ENCODE measurements at regions not wholly inside any gene's neighbourhood (a gene's known extent, or its start where the extent isn't known, plus 50 kb on each side); places are given as distances from the start of the nearest gene placed in this dataset.

GRCh38 chr4:34194585-34194984 is 2049.7 kb downstream of the ARAP2 start:
- no peak for DNase-seq (ENCODE audit: low spot score)

- no peak for DNase-seq (ENCODE audit: low spot score)
Observed at GRCh38 chr4:34196375-34196774, 2047.9 kb downstream of the ARAP2 start.

DNA sequence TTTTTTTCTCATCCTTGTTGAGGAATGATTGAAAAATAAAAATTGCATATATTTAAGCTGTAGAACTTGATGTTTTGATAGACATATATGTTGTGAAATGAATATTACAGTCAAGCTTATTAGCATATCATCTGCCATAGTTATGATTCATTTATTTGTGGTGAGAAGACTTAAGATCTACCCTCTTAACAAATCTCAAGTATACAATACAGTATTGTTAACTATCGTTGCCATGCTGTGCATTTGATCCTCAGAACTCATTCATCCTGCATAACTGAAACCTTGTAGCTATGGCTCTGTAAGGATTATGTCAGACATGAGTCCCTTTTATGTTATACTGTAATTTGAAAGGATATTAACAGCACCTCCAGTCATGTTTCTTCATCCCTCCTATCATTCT is 2045.3 kb downstream of the ARAP2 start:
- DNase-seq (ENCODE audit: low spot score), result no peak

GRCh38 chr4:34200535-34200934 is 2043.8 kb downstream of the ARAP2 start:
- no peak for DNase-seq (ENCODE audit: low spot score)

DNA sequence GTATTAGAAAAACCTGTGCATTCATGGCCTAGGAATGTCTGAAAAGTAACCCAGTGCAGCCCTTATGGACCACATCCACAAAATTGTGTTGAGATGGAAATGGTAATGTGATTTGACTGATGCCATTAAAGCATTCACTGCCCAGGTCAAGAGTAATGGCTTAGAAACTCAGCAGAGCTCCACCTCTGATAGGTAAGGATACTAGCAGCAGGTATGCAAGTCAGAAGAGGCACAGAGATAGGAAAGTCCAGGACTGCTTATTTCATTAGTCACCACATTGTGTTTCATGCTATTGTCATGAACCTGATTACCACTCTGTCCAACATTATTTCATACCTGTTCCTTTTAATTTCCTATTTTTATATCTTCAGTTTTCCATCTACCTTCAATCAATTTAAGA is 2042.2 kb downstream of the ARAP2 start:
- no peak for DNase-seq (ENCODE audit: low spot score)

- DNase-seq (ENCODE audit: low spot score), result no peak
Observed at GRCh38 chr4:34220601-34221000, 2023.7 kb downstream of the ARAP2 start.

DNA sequence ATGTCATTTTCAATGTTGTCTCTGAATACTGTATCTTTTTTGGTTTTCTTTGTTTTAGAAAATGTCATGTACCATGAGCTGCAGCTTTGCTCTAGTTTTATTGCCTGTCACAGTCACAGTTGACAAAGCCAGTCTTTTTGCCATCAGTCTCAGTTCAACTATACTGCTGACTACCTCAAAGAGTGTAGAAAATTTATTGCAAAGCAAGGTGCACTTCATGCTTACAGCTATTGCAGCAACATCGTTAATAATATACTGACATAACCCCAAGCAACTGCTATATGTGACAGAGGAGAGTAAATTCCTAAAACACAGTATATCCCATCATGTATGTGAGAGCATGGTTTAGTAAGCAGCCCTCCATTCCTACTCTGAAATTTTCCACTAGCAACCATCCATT is 2022.3 kb downstream of the ARAP2 start:
- no peak for DNase-seq (ENCODE audit: low spot score)

DNA sequence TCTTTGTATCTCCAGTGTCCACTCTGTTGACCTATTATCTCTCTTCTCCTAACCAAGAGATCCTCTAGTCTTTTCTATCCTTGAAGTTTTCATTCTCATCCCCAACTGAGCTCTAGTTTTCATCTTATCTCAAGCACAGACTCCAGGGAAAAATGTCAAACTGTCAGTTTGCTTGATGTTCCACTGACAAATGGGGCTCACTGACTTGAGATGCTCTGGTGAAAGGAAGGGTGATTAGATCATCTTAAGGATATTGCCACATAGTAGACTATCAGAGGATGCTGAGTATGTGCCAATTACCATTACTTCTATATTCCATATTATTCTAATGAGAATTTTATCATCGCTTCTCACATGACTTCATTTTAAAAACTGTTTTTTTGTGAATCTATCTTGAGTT is 2008.2 kb downstream of the ARAP2 start:
- DNase-seq (ENCODE audit: low spot score), result no peak

DNA sequence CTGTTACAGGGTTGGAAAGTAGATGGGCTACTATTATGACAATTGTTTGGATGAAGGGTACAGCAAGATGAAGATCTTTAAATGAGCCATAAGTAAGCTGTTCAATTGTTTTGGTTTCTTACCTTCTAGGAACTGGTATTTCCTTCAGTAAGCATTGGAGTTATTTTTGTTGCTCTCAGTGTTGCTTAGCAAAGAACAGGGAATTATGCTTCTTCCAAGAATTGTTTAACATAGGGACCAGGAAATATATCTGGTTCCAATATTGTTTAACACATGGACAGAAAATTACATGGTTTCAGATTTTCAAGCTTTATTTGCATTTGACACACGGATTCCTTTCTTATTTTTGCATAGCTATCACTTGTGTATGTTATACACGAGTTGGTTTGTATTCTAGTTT is 1999.0 kb downstream of the ARAP2 start:
- DNase-seq (ENCODE audit: low spot score), result no peak

DNA sequence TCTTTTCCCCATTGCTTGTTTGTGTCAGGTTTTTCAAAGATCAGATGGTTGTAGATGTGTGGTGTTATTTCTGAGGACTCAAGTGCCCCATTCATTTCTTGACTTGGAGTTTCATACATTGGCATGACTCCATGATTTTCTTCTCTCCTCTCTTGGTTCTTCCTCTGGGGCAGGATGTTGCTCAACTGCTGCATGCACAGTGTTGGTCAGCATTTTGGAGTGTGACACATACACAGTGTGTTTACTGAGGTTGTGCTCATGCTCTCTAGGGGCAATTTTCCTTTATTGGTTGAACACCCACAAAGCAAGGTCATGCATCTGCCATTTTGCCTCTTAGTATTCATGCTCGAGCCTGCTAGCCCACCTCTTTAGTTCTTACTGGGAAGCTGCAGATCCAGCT is 1993.8 kb downstream of the ARAP2 start:
- no peak for DNase-seq (ENCODE audit: low spot score)

GRCh38 chr4:34253239-34253638 is 1991.1 kb downstream of the ARAP2 start:
- no peak for DNase-seq (ENCODE audit: low spot score)

DNA sequence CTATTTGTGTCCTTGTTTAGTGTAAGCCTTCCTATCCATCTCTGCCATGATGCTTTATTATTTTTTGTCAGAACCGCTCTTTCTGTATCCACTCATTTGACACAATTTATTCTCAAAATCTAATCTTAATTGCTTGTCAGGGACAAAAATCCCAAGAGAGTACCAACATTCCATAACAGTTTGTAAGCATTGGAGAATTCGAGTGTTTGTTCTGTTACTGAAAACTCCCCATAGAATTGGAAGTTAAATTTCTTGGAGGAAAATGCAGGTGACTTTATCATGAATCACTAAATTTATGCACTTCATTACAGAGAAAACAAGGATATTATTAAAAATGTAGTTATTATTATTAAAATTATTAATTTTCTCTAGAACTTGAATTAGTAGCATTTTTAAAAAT is 1986.1 kb downstream of the ARAP2 start:
- no peak for DNase-seq (ENCODE audit: low spot score)

GRCh38 chr4:34261799-34262314 is 1982.5 kb downstream of the ARAP2 start:
- no peak for DNase-seq (ENCODE audit: low spot score)

DNA sequence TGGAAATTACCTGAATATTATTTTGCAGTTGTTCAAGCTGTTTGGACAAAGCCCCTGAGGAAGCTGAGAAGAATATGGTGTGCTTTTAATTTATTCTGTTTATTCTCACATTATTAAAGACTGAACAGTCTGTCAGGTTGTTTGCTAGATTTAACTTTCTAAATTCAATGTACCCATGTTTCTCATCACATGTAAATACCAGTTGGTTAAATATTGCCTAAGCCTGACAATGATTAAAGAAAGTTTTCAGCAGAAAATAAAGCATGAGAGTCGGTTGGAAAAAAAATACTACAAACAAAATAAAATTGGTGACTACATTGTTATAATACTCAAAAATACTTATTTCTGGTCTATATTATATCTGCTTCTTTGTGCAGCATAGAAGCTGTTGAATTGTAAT is 1974.7 kb downstream of the ARAP2 start:
- DNase-seq (ENCODE audit: low spot score), result no peak

DNA sequence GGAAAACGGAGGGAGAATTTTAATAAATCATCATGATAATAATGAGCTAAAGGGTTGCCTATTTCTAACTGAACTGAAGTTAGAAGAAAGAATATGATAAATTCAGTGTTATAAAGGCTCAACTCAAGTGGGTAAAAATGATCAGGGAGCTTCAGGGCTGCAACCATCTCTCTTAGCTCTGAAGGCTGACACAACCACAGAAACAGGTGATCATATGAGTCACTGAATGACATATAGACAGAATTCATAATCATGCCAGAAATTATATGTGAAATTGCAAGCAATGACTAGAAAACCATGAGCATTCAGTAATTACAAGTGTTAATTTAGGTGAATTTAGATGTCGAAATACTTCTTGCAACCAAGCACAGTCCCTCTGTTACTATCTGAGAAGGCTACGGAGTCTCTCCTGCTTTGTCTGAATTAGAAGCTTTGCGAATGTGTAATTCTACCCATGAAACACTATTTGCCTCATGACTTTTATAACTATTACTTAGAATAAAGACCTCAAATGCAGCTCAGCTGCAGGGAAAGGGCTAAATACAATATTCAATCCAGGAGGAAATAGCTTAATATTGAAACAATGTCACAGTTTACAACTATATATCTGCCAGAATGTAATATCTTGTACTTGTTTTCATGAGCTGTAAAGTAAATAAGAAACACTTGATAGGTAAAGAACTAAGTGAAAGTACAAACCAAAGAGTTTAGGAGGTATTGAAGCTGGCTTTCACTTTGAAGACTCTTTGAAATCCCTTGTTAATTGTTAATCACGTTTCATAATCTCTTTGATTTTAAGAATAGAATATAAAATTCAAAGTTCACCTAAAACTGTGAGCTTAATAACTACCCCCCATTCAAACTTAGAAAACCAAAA is 1972.6 kb downstream of the ARAP2 start:
- no peak for DNase-seq (ENCODE audit: low spot score)

DNA sequence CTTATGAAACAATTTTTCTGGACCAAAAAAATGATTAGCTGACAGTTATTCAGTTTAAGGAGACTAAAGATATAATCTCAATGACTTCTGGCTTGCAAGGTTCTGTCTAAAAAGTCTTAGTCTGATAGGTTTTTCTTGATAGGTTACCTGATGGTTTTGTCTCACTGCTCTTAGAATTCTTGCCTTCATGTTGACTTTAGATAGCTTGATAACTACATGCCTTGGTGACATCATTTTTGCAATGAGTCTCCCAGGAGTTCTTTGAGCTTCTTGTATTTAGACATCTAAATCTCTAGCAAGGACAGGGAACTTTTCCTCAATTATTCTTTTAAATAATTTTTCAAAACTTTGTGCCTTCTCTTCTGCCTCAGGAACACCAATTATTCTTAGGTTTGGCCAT is 1965.3 kb downstream of the ARAP2 start:
- no peak for DNase-seq (ENCODE audit: low spot score)

- DNase-seq (ENCODE audit: low spot score), result no peak
Observed at GRCh38 chr4:34280131-34280530, 1964.2 kb downstream of the ARAP2 start.

DNA sequence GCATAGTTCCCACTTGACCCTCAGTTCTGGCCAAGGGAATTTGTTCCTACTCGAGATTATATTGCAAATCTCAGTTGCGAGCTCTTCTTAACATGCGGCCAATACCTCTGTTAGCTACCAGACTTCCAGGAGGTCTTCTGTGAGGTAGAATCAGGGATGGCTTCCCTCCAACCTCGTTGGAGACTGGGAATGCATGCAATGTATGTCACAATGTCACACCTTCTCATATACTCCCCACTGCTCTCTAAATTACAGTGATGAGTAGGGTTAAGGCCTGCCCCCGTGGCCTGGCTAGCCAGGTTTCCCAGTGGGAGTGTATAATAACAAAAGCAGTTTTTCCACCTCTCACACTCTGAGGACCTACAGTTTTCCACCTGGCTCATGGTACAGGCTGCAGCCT is 1962.5 kb downstream of the ARAP2 start:
- DNase-seq (ENCODE audit: low spot score), result no peak

GRCh38 chr4:34289489-34289888 is 1954.8 kb downstream of the ARAP2 start:
- DNase-seq (ENCODE audit: low spot score), result no peak

DNA sequence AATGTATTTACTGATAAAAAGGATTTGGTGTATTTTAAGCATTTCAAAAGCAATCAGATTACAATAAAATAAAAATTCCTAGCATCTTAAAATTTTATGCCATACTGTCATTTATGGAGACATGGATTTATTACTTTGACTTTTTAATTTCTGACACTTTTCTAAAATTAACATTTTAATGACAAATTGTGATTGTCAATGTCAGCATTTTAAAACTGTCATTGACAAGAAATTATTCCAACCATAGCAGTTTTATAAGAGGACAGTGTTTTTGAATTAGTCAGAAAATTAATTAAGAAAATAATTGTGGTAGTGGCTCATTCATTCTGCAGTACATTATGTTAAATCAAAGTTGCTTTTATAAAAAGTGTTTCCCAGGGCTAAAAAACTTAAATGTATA is 1954.4 kb downstream of the ARAP2 start:
- DNase-seq (ENCODE audit: low spot score), result no peak

GRCh38 chr4:34293459-34293858 is 1950.9 kb downstream of the ARAP2 start:
- no peak for DNase-seq (ENCODE audit: low spot score)

DNA sequence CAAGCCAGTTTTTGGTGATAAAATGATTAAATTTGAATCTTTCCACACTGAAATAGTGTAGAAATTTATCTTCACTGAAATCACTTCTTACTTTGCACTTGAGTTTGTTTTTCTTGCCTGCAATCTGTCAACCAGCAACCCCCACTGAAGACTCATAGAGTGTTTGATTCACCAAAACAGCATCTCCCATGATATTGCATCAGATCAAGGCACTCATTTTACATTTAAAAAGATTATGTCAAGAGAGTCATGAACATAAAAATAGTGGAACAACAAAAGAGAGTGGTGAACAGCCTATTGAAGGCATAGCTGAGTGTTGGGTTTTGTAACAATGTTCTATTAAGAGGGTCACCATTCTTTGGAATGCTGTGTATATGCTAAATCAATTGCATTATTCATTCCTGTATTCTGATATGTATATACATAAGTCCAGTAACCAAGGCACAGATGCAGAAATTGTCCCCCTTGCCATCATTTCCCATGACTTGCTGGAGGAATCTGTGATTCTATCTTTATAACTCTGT is 1934.9 kb downstream of the ARAP2 start:
- no peak for DNase-seq (ENCODE audit: low spot score)

DNA sequence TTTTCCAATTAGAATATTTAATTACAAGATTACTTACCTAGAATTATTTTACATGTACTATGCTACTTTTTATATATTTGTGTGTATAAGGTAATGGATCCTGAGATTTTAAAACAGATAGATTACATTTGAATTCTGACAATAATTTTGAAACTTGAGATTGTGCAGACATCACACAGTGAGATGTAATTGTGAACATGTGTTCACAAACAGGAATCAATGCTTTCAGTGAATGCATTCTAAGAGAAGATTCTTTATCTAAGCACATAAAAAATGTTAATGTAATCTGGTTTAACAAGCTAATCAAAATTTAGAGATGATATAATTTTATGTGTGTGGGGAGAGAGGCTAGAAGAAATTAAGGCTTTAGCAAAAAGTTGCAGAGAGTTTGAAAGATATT is 1925.5 kb downstream of the ARAP2 start:
- no peak for DNase-seq (ENCODE audit: low spot score)
